Left ventricle myocardium inferior (tissue), 1 donor: ENCODE measurements at regions not wholly inside any gene's neighbourhood (a gene's known extent, or its start where the extent isn't known, plus 50 kb on each side); places are given as distances from the start of the nearest gene placed in this dataset.

Experiments
- DNase-seq: peaks from one replicate; pipeline ENCODE4 v3.0.0-alpha.2; 2020
- H3K27ac ChIP-seq: fragments of 200-600 bp; replicated peaks from 2 replicates; pipeline ENCODE4 v1.8.0; 2021
- H3K27me3 ChIP-seq: fragments of 200-600 bp; 2 replicates; pipeline ENCODE4 v1.8.0; 2021; ENCODE audit warnings: low read depth
- H3K36me3 ChIP-seq: fragments of 200-600 bp; 2 replicates; pipeline ENCODE4 v1.8.0; 2021
- H3K4me1 ChIP-seq: fragments of 200-600 bp; 2 replicates; pipeline ENCODE4 v1.8.0; 2021
- H3K4me3 ChIP-seq: fragments of 200-600 bp; 2 replicates; pipeline ENCODE4 v1.8.0; 2021; ENCODE audit warnings: mild to moderate bottlenecking, moderate library complexity
- H3K9me3 ChIP-seq: fragments of 200-600 bp; replicated peaks from 2 replicates; pipeline ENCODE4 v1.8.0; 2021
- intact Hi-C: fragments of 100-400 bp; cut with micrococcal nuclease; formaldehyde crosslinking; loops from one replicate; pipeline ENCODE4 v1.11.0; 2022
- TF ChIP-seq, protein P1 (sequence below): fragments of 200-600 bp; IDR thresholded peaks from 2 replicates; pipeline ENCODE4 v1.8.0; 2021; ENCODE audit warnings: antibody characterized with exemption, mild to moderate bottlenecking, borderline replicate concordance
- donor health status: DM: no; HTN: yes; CAD: no; lungs with severe emphysema.

DNA sequence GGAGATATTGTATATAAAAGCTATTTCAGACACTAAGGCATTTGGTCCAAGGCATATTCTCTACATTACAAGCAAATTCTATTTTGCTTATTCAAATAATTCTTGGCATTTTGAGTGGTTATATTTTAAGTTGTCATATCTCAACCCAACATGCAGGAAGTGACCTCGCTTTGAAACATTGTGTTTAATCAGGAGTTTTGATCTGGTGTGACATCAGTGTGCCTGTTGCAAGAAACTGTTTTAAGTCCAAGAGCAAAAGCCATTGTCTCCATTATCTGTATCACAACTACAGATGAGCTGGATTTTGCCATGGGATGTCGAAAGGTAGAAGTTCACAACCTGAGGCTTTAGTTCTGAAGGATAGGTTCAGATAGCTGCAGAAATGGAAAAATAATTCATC is 509.9 kb upstream of the ID4 start:
- no peak for DNase-seq
- TF ChIP-seq, protein P1, sequence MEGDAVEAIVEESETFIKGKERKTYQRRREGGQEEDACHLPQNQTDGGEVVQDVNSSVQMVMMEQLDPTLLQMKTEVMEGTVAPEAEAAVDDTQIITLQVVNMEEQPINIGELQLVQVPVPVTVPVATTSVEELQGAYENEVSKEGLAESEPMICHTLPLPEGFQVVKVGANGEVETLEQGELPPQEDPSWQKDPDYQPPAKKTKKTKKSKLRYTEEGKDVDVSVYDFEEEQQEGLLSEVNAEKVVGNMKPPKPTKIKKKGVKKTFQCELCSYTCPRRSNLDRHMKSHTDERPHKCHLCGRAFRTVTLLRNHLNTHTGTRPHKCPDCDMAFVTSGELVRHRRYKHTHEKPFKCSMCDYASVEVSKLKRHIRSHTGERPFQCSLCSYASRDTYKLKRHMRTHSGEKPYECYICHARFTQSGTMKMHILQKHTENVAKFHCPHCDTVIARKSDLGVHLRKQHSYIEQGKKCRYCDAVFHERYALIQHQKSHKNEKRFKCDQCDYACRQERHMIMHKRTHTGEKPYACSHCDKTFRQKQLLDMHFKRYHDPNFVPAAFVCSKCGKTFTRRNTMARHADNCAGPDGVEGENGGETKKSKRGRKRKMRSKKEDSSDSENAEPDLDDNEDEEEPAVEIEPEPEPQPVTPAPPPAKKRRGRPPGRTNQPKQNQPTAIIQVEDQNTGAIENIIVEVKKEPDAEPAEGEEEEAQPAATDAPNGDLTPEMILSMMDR, result no peak
- H3K27me3 ChIP-seq, result no peaks in the 10 kb centered on the region
- H3K4me3 ChIP-seq, result no peak overlapping the region
- H3K27ac ChIP-seq, result no peak overlapping the region
- H3K36me3 ChIP-seq, result no peaks in the 10 kb centered on the region
- no peaks in the 10 kb centered on the region for H3K9me3 ChIP-seq
- intact Hi-C loops, result no loop called here
- H3K4me1 ChIP-seq, result no peaks in the 10 kb centered on the region

DNA sequence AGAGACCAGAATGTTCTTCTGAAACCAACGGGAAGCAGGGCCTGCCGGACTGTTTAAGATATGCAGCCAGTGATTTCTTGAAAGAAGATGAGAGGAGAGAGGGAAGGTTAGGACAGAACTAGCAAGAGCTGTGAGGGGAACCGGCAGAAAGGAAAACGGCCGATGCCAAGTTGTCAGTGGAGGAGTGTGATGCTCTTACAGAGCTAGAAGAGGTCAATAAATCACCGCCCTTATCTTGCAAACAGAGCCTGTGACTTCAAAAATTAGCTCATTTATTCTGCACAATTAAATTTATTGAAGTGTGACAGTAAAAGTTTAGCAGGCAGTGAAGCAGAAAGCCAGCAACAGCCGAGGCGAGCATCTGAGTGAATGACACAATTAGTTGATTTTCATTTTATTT is 509.5 kb upstream of the ID4 start:
- H3K4me3 ChIP-seq, result no peak overlapping the region
- H3K4me1 ChIP-seq, result no peaks in the 10 kb centered on the region
- no peaks in the 10 kb centered on the region for H3K27me3 ChIP-seq
- no peaks in the 10 kb centered on the region for H3K36me3 ChIP-seq
- intact Hi-C loops, result no loop called here
- TF ChIP-seq, protein P1, result no peak
- no peaks in the 10 kb centered on the region for H3K9me3 ChIP-seq
- no peak for DNase-seq
- no peak overlapping the region for H3K27ac ChIP-seq

DNA sequence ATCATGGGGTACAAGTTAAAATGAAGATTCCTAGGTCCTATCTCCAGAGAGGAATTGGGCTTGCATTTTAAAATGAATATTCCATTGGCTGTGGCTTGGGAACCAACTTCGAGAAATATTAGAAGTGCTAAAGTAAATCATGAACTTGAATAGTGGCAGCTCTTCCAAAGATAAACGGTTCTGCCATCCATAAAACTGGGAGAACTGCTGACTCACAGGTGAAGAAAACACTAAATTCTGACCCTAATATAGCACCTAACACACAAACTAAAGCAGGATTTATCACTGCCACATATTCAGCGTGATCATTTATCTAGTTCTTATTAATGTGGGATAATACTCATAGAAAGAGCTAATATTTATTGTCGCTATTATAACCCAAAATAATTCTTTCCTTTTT is 508.1 kb upstream of the ID4 start:
- H3K27ac ChIP-seq, result no peak overlapping the region
- DNase-seq, result no peak
- TF ChIP-seq, protein P1, result no peak
- H3K4me1 ChIP-seq, result no peaks in the 10 kb centered on the region
- intact Hi-C loops, result no loop called here
- H3K9me3 ChIP-seq, result no peaks in the 10 kb centered on the region
- no peak overlapping the region for H3K4me3 ChIP-seq
- H3K36me3 ChIP-seq, result no peaks in the 10 kb centered on the region
- H3K27me3 ChIP-seq, result no peaks in the 10 kb centered on the region

DNA sequence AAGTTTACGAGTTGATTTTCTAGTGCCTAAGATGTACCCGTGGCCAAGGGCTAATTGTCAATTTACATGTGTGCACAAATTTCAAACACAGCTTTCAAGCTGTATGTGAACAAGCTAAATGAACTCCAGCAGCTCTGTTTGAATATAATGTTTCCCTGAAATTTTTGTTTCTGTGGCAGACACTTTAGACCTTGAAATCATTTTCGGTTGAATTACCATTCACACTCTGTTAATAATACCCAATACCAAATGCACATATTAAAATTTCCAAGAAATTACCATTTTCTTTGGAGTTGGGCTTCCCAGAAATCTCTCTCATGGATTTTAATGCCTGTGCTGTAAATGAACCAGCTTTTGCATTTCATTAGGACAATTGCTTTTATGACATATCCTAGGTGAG is 506.1 kb upstream of the ID4 start:
- DNase-seq, result no peak
- TF ChIP-seq, protein P1, result no peak
- Histone ChIP-seq H3K9me3 (no peaks in the 10 kb centered on the region), H3K27me3 (no peaks in the 10 kb centered on the region), H3K27ac (no peak overlapping the region), H3K4me3 (no peak overlapping the region), H3K4me1 (no peaks in the 10 kb centered on the region), H3K36me3 (no peaks in the 10 kb centered on the region)
- intact Hi-C loops, result no loop called here

DNA sequence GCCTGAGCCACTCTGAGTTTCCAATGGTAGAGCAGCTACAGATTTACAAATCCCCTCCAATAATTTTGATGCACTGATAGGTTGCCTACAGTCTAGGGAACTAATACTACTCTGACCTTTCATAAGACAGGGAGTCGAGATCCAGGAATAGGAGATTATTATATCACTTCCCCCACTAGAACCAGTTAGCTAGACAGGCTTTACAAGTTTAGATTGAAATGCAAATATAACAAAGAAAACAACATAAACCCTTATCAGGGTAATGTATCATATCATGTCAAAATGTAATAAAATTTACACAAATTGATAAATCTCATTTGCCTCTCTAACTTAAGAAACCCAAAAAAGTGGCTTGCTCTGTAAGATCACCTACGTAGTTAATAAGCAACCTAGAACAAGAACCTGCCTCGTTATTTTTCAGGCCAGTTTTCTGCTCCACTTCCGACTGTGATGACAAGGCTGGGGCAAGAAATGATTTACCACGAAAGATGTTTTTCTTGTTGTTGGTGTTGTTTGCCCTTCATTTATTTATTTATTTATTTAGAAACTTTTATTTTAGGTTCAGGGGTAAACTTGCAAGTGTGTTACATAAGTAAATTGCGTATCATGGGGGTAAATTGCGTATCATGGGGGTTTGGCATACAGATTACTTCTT is 504.2 kb upstream of the ID4 start:
- no peak for DNase-seq
- no peak overlapping the region for H3K4me3 ChIP-seq
- no peaks in the 10 kb centered on the region for H3K36me3 ChIP-seq
- H3K27ac ChIP-seq, result no peak overlapping the region
- no peaks in the 10 kb centered on the region for H3K4me1 ChIP-seq
- H3K9me3 ChIP-seq, result no peaks in the 10 kb centered on the region
- intact Hi-C loops, result no loop called here
- TF ChIP-seq, protein P1, result no peak
- H3K27me3 ChIP-seq, result no peaks in the 10 kb centered on the region
